ENCODE measurements at regions not wholly inside any gene's neighbourhood (a gene's known extent, or its start where the extent isn't known, plus 50 kb on each side); places are given as distances from the start of the nearest gene placed in this dataset.
"Not testable (repeated sequence)": the region's sequence is repeated elsewhere in the genome, so short reads cannot be mapped to it uniquely, and the experiment has no call there.

- no peak for DNase-seq
Observed at GRCh38 chr1:112105557-112105956, 116.1 kb upstream of the KCND3 start.

- DNase-seq, result no peak
Observed at GRCh38 chr1:112110031-112110430, 120.6 kb upstream of the KCND3 start.

GRCh38 chr1:112111734-112112133, 122.3 kb upstream of the KCND3 start:
- DNase-seq, result no peak

GRCh38 chr1:112114540-112114939, 125.1 kb upstream of the KCND3 start:
- no peak for DNase-seq

- no peak for DNase-seq
Observed at GRCh38 chr1:112126598-112126997, 137.1 kb upstream of the KCND3 start.

GRCh38 chr1:112127606-112128005, 138.1 kb upstream of the KCND3 start:
- DNase-seq, result not testable (repeated sequence)

- DNase-seq, result no peak
Observed at GRCh38 chr1:112133487-112133886, 144.0 kb upstream of the KCND3 start.

GRCh38 chr1:112140743-112141142, 151.3 kb upstream of the KCND3 start:
- no peak for DNase-seq

- DNase-seq, result no peak
Observed at GRCh38 chr1:112141301-112141700, 151.8 kb upstream of the KCND3 start.

GRCh38 chr1:112141923-112142322, 152.5 kb upstream of the KCND3 start:
- no peak for DNase-seq

- DNase-seq, result no peak
Observed at GRCh38 chr1:112143871-112144441, 154.5 kb upstream of the KCND3 start.

GRCh38 chr1:112144733-112145426, 155.4 kb upstream of the KCND3 start:
- no peak for DNase-seq

- no peak for DNase-seq
Observed at GRCh38 chr1:112146201-112146715, 156.8 kb upstream of the KCND3 start.

GRCh38 chr1:112160214-112160613, 170.7 kb upstream of the KCND3 start:
- DNase-seq, result not testable (repeated sequence)

GRCh38 chr1:112165375-112165774, 175.9 kb upstream of the KCND3 start:
- no peak for DNase-seq

- no peak for DNase-seq
Observed at GRCh38 chr1:112169517-112169916, 180.0 kb upstream of the KCND3 start.

GRCh38 chr1:112172294-112172882, 182.9 kb upstream of the KCND3 start:
- DNase-seq, result peak; percentile 21

- no peak for DNase-seq
Observed at GRCh38 chr1:112177314-112177713, 187.8 kb upstream of the KCND3 start.

GRCh38 chr1:112188611-112189010, 199.1 kb upstream of the KCND3 start:
- DNase-seq, result no peak

GRCh38 chr1:112196008-112196588, 199.9 kb upstream of the CTTNBP2NL start:
- no peak for DNase-seq

GRCh38 chr1:112196731-112197130, 199.3 kb upstream of the CTTNBP2NL start:
- no peak for DNase-seq

- DNase-seq, result no peak
Observed at GRCh38 chr1:112209493-112209892, 186.5 kb upstream of the CTTNBP2NL start.

- DNase-seq, result no peak
Observed at GRCh38 chr1:112219267-112219666, 176.7 kb upstream of the CTTNBP2NL start.

- DNase-seq, result no peak
Observed at GRCh38 chr1:112230232-112230631, 165.8 kb upstream of the CTTNBP2NL start.
